Smooth muscle cell (in vitro differentiated cells): ENCODE measurements at regions not wholly inside any gene's neighbourhood (a gene's known extent, or its start where the extent isn't known, plus 50 kb on each side); places are given as distances from the start of the nearest gene placed in this dataset.
A peak's percentile ranks its signal among the peaks of the same experiment; 100 is the strongest.

Experiments used
- DNase-seq: peaks from one replicate; lab custom pipeline; 2025; ENCODE audit not compliant: unreplicated experiment; lab: John Stamatoyannopoulos, UW
- H2AFZ ChIP-seq: fragments of 200-600 bp; sonication (generic); 2 replicates; pipeline ENCODE4 v1.6.0; 2016; ENCODE audit warnings: antibody characterized with exemption, low read depth, mild to moderate bottlenecking
- H3F3A ChIP-seq: fragments of 200-600 bp; sonication (generic); 2 replicates; pipeline ENCODE4 v1.6.0; 2017; ENCODE audit warnings: antibody characterized with exemption, low read depth
- H3K27ac ChIP-seq: fragments of 200-600 bp; sonication (generic); 2 replicates; pipeline ENCODE4 v1.5.1; 2016; ENCODE audit warnings: low read depth, mild to moderate bottlenecking
- H3K27me3 ChIP-seq: fragments of 200-600 bp; sonication (generic); 2 replicates; pipeline ENCODE4 v1.6.1; 2016; ENCODE audit warnings: low read depth, mild to moderate bottlenecking
- H3K36me3 ChIP-seq: fragments of 200-600 bp; sonication (generic); 2 replicates; pipeline ENCODE4 v1.5.1; 2016; ENCODE audit warnings: low read depth
- H3K4me1 ChIP-seq: fragments of 200-600 bp; sonication (generic); 2 replicates; pipeline ENCODE4 v1.5.1; 2016; ENCODE audit warnings: low read depth
- H3K4me2 ChIP-seq: fragments of 200-600 bp; sonication (generic); 2 replicates; pipeline ENCODE4 v1.6.0; 2016; ENCODE audit warnings: mild to moderate bottlenecking
- H3K4me3 ChIP-seq: fragments of 200-600 bp; sonication (generic); 2 replicates; pipeline ENCODE4 v1.5.1; 2016; ENCODE audit warnings: mild to moderate bottlenecking
- H3K79me2 ChIP-seq: fragments of 200-600 bp; sonication (generic); 2 replicates; pipeline ENCODE4 v1.6.0; 2016; ENCODE audit warnings: low read depth, mild to moderate bottlenecking
- H3K9ac ChIP-seq: fragments of 200-600 bp; sonication (generic); 2 replicates; pipeline ENCODE4 v1.6.0; 2016; ENCODE audit warnings: low read depth
- H3K9me3 ChIP-seq: fragments of 200-600 bp; sonication (generic); replicated peaks from 2 replicates; pipeline ENCODE4 v1.5.1; 2016; ENCODE audit warnings: low read depth
- H4K20me1 ChIP-seq: fragments of 200-600 bp; sonication (generic); 2 replicates; pipeline ENCODE4 v1.6.0; 2016; ENCODE audit warnings: low read depth
- WGBS: methylation state at CpG from one replicate; pipeline ENCODE4 v1.1.7; 2016; ENCODE audit warnings: low lambda C conversion rate; 5-methylcytosine and 5-hydroxymethylcytosine counted together
- TF ChIP-seq, protein P1 (sequence below): fragments of 200-600 bp; sonication (generic); IDR thresholded peaks from 2 replicates; pipeline ENCODE4 v1.5.1; 2017; ENCODE audit warnings: borderline replicate concordance, mild to moderate bottlenecking, antibody characterized with exemption; ENCODE audit not compliant: insufficient read depth, poor library complexity, severe bottlenecking

- H3K27me3 ChIP-seq = no peaks in the 10 kb centered on the region
- no peaks in the 10 kb centered on the region for H3K9me3 ChIP-seq
- H3F3A ChIP-seq = no peaks in the 10 kb centered on the region
- no peaks in the 10 kb centered on the region for H3K79me2 ChIP-seq
- no peaks in the 10 kb centered on the region for H3K36me3 ChIP-seq
- peak overlapping the region; percentile 8 for H3K4me2 ChIP-seq
- peaks cover 23% of the 10 kb centered on the region for H3K4me1 ChIP-seq
- TF ChIP-seq, protein P1, sequence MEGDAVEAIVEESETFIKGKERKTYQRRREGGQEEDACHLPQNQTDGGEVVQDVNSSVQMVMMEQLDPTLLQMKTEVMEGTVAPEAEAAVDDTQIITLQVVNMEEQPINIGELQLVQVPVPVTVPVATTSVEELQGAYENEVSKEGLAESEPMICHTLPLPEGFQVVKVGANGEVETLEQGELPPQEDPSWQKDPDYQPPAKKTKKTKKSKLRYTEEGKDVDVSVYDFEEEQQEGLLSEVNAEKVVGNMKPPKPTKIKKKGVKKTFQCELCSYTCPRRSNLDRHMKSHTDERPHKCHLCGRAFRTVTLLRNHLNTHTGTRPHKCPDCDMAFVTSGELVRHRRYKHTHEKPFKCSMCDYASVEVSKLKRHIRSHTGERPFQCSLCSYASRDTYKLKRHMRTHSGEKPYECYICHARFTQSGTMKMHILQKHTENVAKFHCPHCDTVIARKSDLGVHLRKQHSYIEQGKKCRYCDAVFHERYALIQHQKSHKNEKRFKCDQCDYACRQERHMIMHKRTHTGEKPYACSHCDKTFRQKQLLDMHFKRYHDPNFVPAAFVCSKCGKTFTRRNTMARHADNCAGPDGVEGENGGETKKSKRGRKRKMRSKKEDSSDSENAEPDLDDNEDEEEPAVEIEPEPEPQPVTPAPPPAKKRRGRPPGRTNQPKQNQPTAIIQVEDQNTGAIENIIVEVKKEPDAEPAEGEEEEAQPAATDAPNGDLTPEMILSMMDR = no peak
- no peak overlapping the region for H3K4me3 ChIP-seq
- H2AFZ ChIP-seq = no peak overlapping the region
- H4K20me1 ChIP-seq = no peaks in the 10 kb centered on the region
- DNase-seq = no peak
- peak overlapping the region; percentile 4 for H3K27ac ChIP-seq
- no peak overlapping the region for H3K9ac ChIP-seq
- 55% methylated on average over 3 of the region's 3 CpGs for WGBS
Observed at GRCh38 chr13:40341501-40341900, 324.9 kb downstream of the FOXO1 start.

DNA sequence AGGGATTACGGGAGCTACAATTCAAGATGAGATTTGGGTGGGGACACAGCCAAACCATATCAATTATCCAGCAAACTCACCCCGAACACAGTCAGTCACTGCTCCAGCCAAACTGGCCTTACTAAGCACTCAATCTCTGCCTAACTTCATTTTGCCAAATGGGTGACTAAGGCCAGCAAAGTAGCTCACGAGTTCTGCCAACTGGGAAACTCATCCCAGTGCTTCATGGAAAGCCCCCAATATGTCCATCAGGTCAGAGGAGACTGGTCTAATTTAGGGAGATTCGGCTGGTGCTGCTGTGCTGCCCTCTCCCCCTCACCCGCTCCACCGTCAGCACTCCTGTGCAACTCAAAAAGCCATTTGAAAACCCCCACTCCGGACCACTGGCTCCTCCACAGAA is 324.0 kb downstream of the FOXO1 start:
- Histone ChIP-seq H3K27me3 (no peaks in the 10 kb centered on the region), H3K27ac (no peak overlapping the region), H4K20me1 (no peaks in the 10 kb centered on the region), H3K4me3 (no peak overlapping the region), H3K36me3 (no peaks in the 10 kb centered on the region), H3K9me3 (no peaks in the 10 kb centered on the region), H3K9ac (no peak overlapping the region), H3K4me2 (no peak overlapping the region), H3K4me1 (peaks cover 23% of the 10 kb centered on the region), H3K79me2 (no peaks in the 10 kb centered on the region), H2AFZ (no peak overlapping the region), H3F3A (no peaks in the 10 kb centered on the region)
- DNase-seq = no peak
- TF ChIP-seq, protein P1 = no peak
- 93% methylated on average over 7 of the region's 7 CpGs for WGBS

GRCh38 chr13:40342901-40343300 is 323.5 kb downstream of the FOXO1 start:
- H3K27me3 ChIP-seq = no peaks in the 10 kb centered on the region
- H3K36me3 ChIP-seq = no peaks in the 10 kb centered on the region
- no peak for DNase-seq
- H3K4me3 ChIP-seq = no peak overlapping the region
- TF ChIP-seq, protein P1 = no peak
- no peaks in the 10 kb centered on the region for H4K20me1 ChIP-seq
- no peak overlapping the region for H3K4me2 ChIP-seq
- no peak overlapping the region for H3K27ac ChIP-seq
- no peak overlapping the region for H3K9ac ChIP-seq
- H3K9me3 ChIP-seq = no peaks in the 10 kb centered on the region
- no peaks in the 10 kb centered on the region for H3F3A ChIP-seq
- no peaks in the 10 kb centered on the region for H3K79me2 ChIP-seq
- no peak overlapping the region for H2AFZ ChIP-seq
- 73% methylated on average over 3 of the region's 3 CpGs for WGBS
- H3K4me1 ChIP-seq = peaks cover 23% of the 10 kb centered on the region

DNA sequence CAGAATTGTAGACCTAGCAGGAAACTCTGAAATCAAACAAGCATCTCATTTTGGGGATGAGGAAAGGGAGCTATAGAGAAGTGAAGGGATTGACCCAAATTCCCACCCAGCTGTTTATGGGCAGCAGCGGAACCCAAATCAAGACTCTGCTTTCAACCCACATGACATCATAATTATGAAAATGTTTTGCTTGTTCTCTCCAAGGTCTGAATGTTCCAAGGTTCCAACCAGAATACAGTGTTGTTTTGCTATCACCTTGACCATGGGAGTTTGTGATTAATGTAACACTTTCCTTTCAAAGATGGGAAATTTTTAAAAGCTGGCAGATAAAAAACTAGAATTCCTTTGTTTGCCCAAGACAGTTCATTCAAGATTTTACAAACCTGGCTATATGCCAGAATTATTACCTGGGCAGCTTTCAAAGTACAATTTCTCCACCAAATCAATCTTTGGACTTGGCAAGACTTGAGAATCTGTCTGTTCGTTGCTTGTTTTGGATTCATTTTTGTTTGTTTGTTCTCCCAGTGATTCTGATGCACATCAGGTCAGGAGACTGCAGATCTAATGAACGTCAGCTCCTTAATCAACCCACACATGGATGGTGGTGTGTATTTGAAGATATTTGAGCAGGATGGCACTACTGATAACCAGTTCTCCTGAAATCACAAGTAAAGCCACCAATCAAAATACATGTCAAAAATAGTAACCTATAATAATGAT is 322.7 kb downstream of the FOXO1 start:
- Histone ChIP-seq H3K4me1 (peaks cover 28% of the 10 kb centered on the region), H3K4me3 (no peak overlapping the region), H4K20me1 (no peaks in the 10 kb centered on the region), H3K9ac (no peak overlapping the region), H2AFZ (no peak overlapping the region), H3F3A (no peaks in the 10 kb centered on the region), H3K79me2 (no peaks in the 10 kb centered on the region), H3K9me3 (no peaks in the 10 kb centered on the region), H3K4me2 (no peak overlapping the region), H3K36me3 (no peaks in the 10 kb centered on the region), H3K27ac (no peak overlapping the region), H3K27me3 (no peaks in the 10 kb centered on the region)
- WGBS = 93% methylated on average over 3 of the region's 3 CpGs
- DNase-seq = no peak
- TF ChIP-seq, protein P1 = no peak
